SJCRH30 (cell line): ENCODE measurements at regions not wholly inside any gene's neighbourhood (a gene's known extent, or its start where the extent isn't known, plus 50 kb on each side); places are given as distances from the start of the nearest gene placed in this dataset.
"Not testable (repeated sequence)": the region's sequence is repeated elsewhere in the genome, so short reads cannot be mapped to it uniquely, and the experiment has no call there.

Source experiments
- DNase-seq, 2 experiments: peaks; one replicate each; pipeline ENCODE4 v3.0.0-alpha.2; 2015 to 2020
- H3K27ac ChIP-seq: fragments of 250-450 bp; sonication (Bioruptor Pico); 2 replicates; pipeline ENCODE4 v1.5.1; 2020; ENCODE audit warnings: mild to moderate bottlenecking, moderate library complexity
- H3K27me3 ChIP-seq: fragments of 250-450 bp; sonication (Bioruptor Pico); 2 replicates; pipeline ENCODE4 v1.5.1; 2020; ENCODE audit warnings: mild to moderate bottlenecking, moderate library complexity
- H3K36me3 ChIP-seq: fragments of 250-450 bp; sonication (Bioruptor Pico); 2 replicates; pipeline ENCODE4 v1.5.1; 2020; ENCODE audit warnings: mild to moderate bottlenecking, moderate library complexity
- H3K4me1 ChIP-seq: fragments of 250-450 bp; sonication (Bioruptor Pico); 2 replicates; pipeline ENCODE4 v1.5.1; 2020; ENCODE audit warnings: mild to moderate bottlenecking, moderate library complexity
- H3K4me3 ChIP-seq: fragments of 250-450 bp; sonication (Bioruptor Pico); 2 replicates; pipeline ENCODE4 v1.5.1; 2020; ENCODE audit warnings: mild to moderate bottlenecking, moderate library complexity
- H3K9me3 ChIP-seq: fragments of 250-450 bp; sonication (Bioruptor Pico); replicated peaks from 2 replicates; pipeline ENCODE4 v1.5.1; 2020; ENCODE audit warnings: mild to moderate bottlenecking, moderate library complexity

GRCh38 chr12:102690253-102690652, 209.9 kb upstream of the IGF1 start:
- no peaks in the 10 kb centered on the region for H3K4me1 ChIP-seq
- no peaks in the 10 kb centered on the region for H3K27me3 ChIP-seq
- no peak for DNase-seq
- no peaks in the 10 kb centered on the region for H3K9me3 ChIP-seq
- no peak overlapping the region for H3K27ac ChIP-seq
- H3K36me3 ChIP-seq = no peaks in the 10 kb centered on the region
- H3K4me3 ChIP-seq = no peak overlapping the region

- H3K36me3 ChIP-seq = no peaks in the 10 kb centered on the region
- no peaks in the 10 kb centered on the region for H3K4me1 ChIP-seq
- H3K27me3 ChIP-seq = no peaks in the 10 kb centered on the region
- H3K27ac ChIP-seq = no peak overlapping the region
- H3K9me3 ChIP-seq = no peaks in the 10 kb centered on the region
- DNase-seq = peak in 1 of 2 experiments; percentile 6
- no peak overlapping the region for H3K4me3 ChIP-seq
Observed at GRCh38 chr12:102689701-102690100, 209.3 kb upstream of the IGF1 start.

GRCh38 chr12:102687523-102687922, 207.2 kb upstream of the IGF1 start:
- Histone ChIP-seq H3K27me3 (no peaks in the 10 kb centered on the region), H3K9me3 (no peaks in the 10 kb centered on the region), H3K36me3 (no peaks in the 10 kb centered on the region), H3K4me1 (no peaks in the 10 kb centered on the region), H3K4me3 (no peak overlapping the region), H3K27ac (no peak overlapping the region)
- no peak for DNase-seq

- H3K36me3 ChIP-seq = no peaks in the 10 kb centered on the region
- no peak for DNase-seq
- H3K27me3 ChIP-seq = no peaks in the 10 kb centered on the region
Observed at GRCh38 chr12:102685841-102686240, 205.5 kb upstream of the IGF1 start.

GRCh38 chr12:102685172-102685571, 204.8 kb upstream of the IGF1 start:
- no peak overlapping the region for H3K4me3 ChIP-seq
- no peak for DNase-seq
- no peak overlapping the region for H3K27ac ChIP-seq
- no peaks in the 10 kb centered on the region for H3K9me3 ChIP-seq
- H3K4me1 ChIP-seq = no peaks in the 10 kb centered on the region
- H3K36me3 ChIP-seq = no peaks in the 10 kb centered on the region
- H3K27me3 ChIP-seq = no peaks in the 10 kb centered on the region

More at GRCh38 chr12:102685841-102686240, 205.5 kb upstream of the IGF1 start:
- Histone ChIP-seq H3K27ac (no peak overlapping the region), H3K4me3 (no peak overlapping the region), H3K9me3 (no peaks in the 10 kb centered on the region), H3K4me1 (no peaks in the 10 kb centered on the region)

GRCh38 chr12:102682366-102683289, 202.3 kb upstream of the IGF1 start:
- Histone ChIP-seq H3K27me3 (no peaks in the 10 kb centered on the region), H3K36me3 (no peaks in the 10 kb centered on the region)

GRCh38 chr12:102681747-102682146, 201.4 kb upstream of the IGF1 start:
- Histone ChIP-seq H3K27ac (no peak overlapping the region), H3K27me3 (no peaks in the 10 kb centered on the region), H3K4me3 (no peak overlapping the region), H3K9me3 (no peaks in the 10 kb centered on the region), H3K4me1 (no peaks in the 10 kb centered on the region), H3K36me3 (no peaks in the 10 kb centered on the region)
- no peak for DNase-seq

More at GRCh38 chr12:102682366-102683289, 202.3 kb upstream of the IGF1 start:
- Histone ChIP-seq H3K27ac (no peak overlapping the region), H3K4me1 (no peaks in the 10 kb centered on the region), H3K9me3 (no peaks in the 10 kb centered on the region), H3K4me3 (no peak overlapping the region)
- no peak for DNase-seq

- no peaks in the 10 kb centered on the region for H3K36me3 ChIP-seq
- no peak overlapping the region for H3K27ac ChIP-seq
- no peak for DNase-seq
- H3K4me3 ChIP-seq = no peak overlapping the region
- no peaks in the 10 kb centered on the region for H3K27me3 ChIP-seq
- H3K9me3 ChIP-seq = no peaks in the 10 kb centered on the region
- H3K4me1 ChIP-seq = no peaks in the 10 kb centered on the region
Observed at GRCh38 chr12:102681309-102681708, 200.9 kb upstream of the IGF1 start.

- no peak for DNase-seq
- H3K27ac ChIP-seq = no peak overlapping the region
- H3K36me3 ChIP-seq = no peaks in the 10 kb centered on the region
- no peak overlapping the region for H3K4me3 ChIP-seq
- H3K4me1 ChIP-seq = no peaks in the 10 kb centered on the region
- no peaks in the 10 kb centered on the region for H3K9me3 ChIP-seq
- H3K27me3 ChIP-seq = no peaks in the 10 kb centered on the region
Observed at GRCh38 chr12:102680304-102680703, 199.9 kb upstream of the IGF1 start.

GRCh38 chr12:102676812-102677211, 196.4 kb upstream of the IGF1 start:
- H3K4me3 ChIP-seq = no peak overlapping the region
- DNase-seq = no peak
- peaks cover 3% of the 10 kb centered on the region; the same call in 1 of the 2 replicates for H3K9me3 ChIP-seq
- no peaks in the 10 kb centered on the region for H3K4me1 ChIP-seq
- no peak overlapping the region for H3K27ac ChIP-seq
- H3K27me3 ChIP-seq = no peaks in the 10 kb centered on the region
- H3K36me3 ChIP-seq = no peaks in the 10 kb centered on the region

GRCh38 chr12:102675672-102676071, 195.3 kb upstream of the IGF1 start:
- no peaks in the 10 kb centered on the region for H3K4me1 ChIP-seq
- H3K9me3 ChIP-seq = peaks cover 3% of the 10 kb centered on the region; the same call in 1 of the 2 replicates
- H3K27me3 ChIP-seq = no peaks in the 10 kb centered on the region
- no peak for DNase-seq
- no peak overlapping the region for H3K4me3 ChIP-seq
- no peak overlapping the region for H3K27ac ChIP-seq
- H3K36me3 ChIP-seq = no peaks in the 10 kb centered on the region

- peaks cover 3% of the 10 kb centered on the region; the same call in 1 of the 2 replicates for H3K9me3 ChIP-seq
- H3K4me3 ChIP-seq = no peak overlapping the region
- H3K4me1 ChIP-seq = no peaks in the 10 kb centered on the region
- no peak overlapping the region for H3K27ac ChIP-seq
- H3K36me3 ChIP-seq = no peaks in the 10 kb centered on the region
- DNase-seq = no peak
- no peaks in the 10 kb centered on the region for H3K27me3 ChIP-seq
Observed at GRCh38 chr12:102673606-102674005, 193.2 kb upstream of the IGF1 start.

- H3K27ac ChIP-seq, H3K4me1 ChIP-seq, H3K9me3 ChIP-seq, DNase-seq, H3K4me3 ChIP-seq, H3K36me3 ChIP-seq, H3K27me3 ChIP-seq: not testable (repeated sequence)
Observed at GRCh38 chr12:102672212-102672611, 191.8 kb upstream of the IGF1 start.

GRCh38 chr12:102669056-102669455, 188.7 kb upstream of the IGF1 start:
- H3K36me3 ChIP-seq = no peaks in the 10 kb centered on the region
- H3K9me3 ChIP-seq = peaks cover 3% of the 10 kb centered on the region; the same call in 1 of the 2 replicates
- no peaks in the 10 kb centered on the region for H3K4me1 ChIP-seq
- H3K27ac ChIP-seq = no peak overlapping the region
- DNase-seq = no peak
- no peaks in the 10 kb centered on the region for H3K27me3 ChIP-seq
- H3K4me3 ChIP-seq = no peak overlapping the region

- not testable (repeated sequence) for H3K4me1 ChIP-seq, H3K36me3 ChIP-seq, H3K27ac ChIP-seq, H3K4me3 ChIP-seq, H3K27me3 ChIP-seq, DNase-seq, H3K9me3 ChIP-seq
Observed at GRCh38 chr12:102666176-102666575, 185.8 kb upstream of the IGF1 start.
